ENCODE measurements at regions not wholly inside any gene's neighbourhood (a gene's known extent, or its start where the extent isn't known, plus 50 kb on each side); places are given as distances from the start of the nearest gene placed in this dataset.

GRCh38 chr6:63415286-63415685 is 95.5 kb upstream of the LGSN start:
- Histone ChIP-seq H3K9me3 (no peaks in the 10 kb centered on the region), H3K27me3 (replicated peaks; ENCODE audit: control insufficient read depth, insufficient read depth, low read length) (no peaks in the 10 kb centered on the region), H3K4me1 (no peaks in the 10 kb centered on the region), H3K36me3 (ENCODE audit: control insufficient read depth, insufficient read depth, low read length) (peaks cover 1% of the 10 kb centered on the region; the same call in 1 of the 2 replicates), H3K4me3 (ENCODE audit: low read depth, low read length) (no peak overlapping the region)
- Mint-ChIP-seq H3K27ac (ENCODE audit: unreplicated experiment) (no peak overlapping the region), H3K27me3 (ENCODE audit: insufficient read depth, unreplicated experiment) (no peaks in the 10 kb centered on the region), H3K9me3 (ENCODE audit: unreplicated experiment) (no peaks in the 10 kb centered on the region), H3K4me3 (ENCODE audit: unreplicated experiment) (no peak overlapping the region), H3K36me3 (ENCODE audit: insufficient read depth, unreplicated experiment) (peaks cover 3% of the 10 kb centered on the region), H3K4me1 (ENCODE audit: low read depth, unreplicated experiment) (no peaks in the 10 kb centered on the region)
- BruUV-seq (replicated peaks), result no TSS peak
- no peak for DNase-seq
- POLR2A ChIA-PET, result interaction anchor here (0.6 kb wide), 1 partner anchor 19 kb away, joined by 4 read pairs; no protein-coding TSS in a partner anchor
- TF ChIP-seq CTCF (IDR thresholded peaks at IDR 0.05; ENCODE audit: insufficient read depth in 1 of 2, low read depth in 1 of 2, low read length in 1 of 2, severe bottlenecking in 1 of 2, unreplicated experiment in 1 of 2), result no peak
- intact Hi-C loops (cut with micrococcal nuclease; ENCODE audit: unreplicated experiment), result no loop called here
- CTCF ChIA-PET, result no interaction called here

GRCh38 chr6:63418741-63419140 is 99.0 kb upstream of the LGSN start:
- intact Hi-C loops (cut with micrococcal nuclease; ENCODE audit: unreplicated experiment), result no loop called here
- CTCF ChIA-PET, result no interaction called here
- no TSS peak for BruUV-seq (replicated peaks)

GRCh38 chr6:63424636-63425035 is 104.9 kb upstream of the LGSN start:
- Mint-ChIP-seq H3K4me3 (ENCODE audit: unreplicated experiment) (no peak overlapping the region), H3K9me3 (ENCODE audit: unreplicated experiment) (no peaks in the 10 kb centered on the region), H3K36me3 (ENCODE audit: insufficient read depth, unreplicated experiment) (peaks cover 26% of the 10 kb centered on the region), H3K27ac (ENCODE audit: unreplicated experiment) (no peak overlapping the region), H3K4me1 (ENCODE audit: low read depth, unreplicated experiment) (no peaks in the 10 kb centered on the region), H3K27me3 (ENCODE audit: insufficient read depth, unreplicated experiment) (no peaks in the 10 kb centered on the region)
- Histone ChIP-seq H3K9me3 (no peaks in the 10 kb centered on the region), H3K27me3 (replicated peaks; ENCODE audit: control insufficient read depth, insufficient read depth, low read length) (no peaks in the 10 kb centered on the region), H3K4me1 (no peaks in the 10 kb centered on the region), H3K4me3 (ENCODE audit: low read depth, low read length) (no peak overlapping the region), H3K36me3 (ENCODE audit: control insufficient read depth, insufficient read depth, low read length) (peaks cover 5% of the 10 kb centered on the region)
- no peak for TF ChIP-seq CTCF (IDR thresholded peaks at IDR 0.05; ENCODE audit: insufficient read depth in 1 of 2, low read depth in 1 of 2, low read length in 1 of 2, severe bottlenecking in 1 of 2, unreplicated experiment in 1 of 2)
- BruUV-seq (replicated peaks), result no TSS peak
- POLR2A ChIA-PET, result no interaction called here
- CTCF ChIA-PET, result no interaction called here
- DNase-seq, result no peak
- intact Hi-C loops (cut with micrococcal nuclease; ENCODE audit: unreplicated experiment), result no loop called here

More at GRCh38 chr6:63418741-63419140, 99.0 kb upstream of the LGSN start:
- Mint-ChIP-seq H3K4me3 (ENCODE audit: unreplicated experiment) (no peak overlapping the region), H3K9me3 (ENCODE audit: unreplicated experiment) (no peaks in the 10 kb centered on the region), H3K27ac (ENCODE audit: unreplicated experiment) (no peak overlapping the region), H3K4me1 (ENCODE audit: low read depth, unreplicated experiment) (no peaks in the 10 kb centered on the region), H3K36me3 (ENCODE audit: insufficient read depth, unreplicated experiment) (peaks cover 11% of the 10 kb centered on the region), H3K27me3 (ENCODE audit: insufficient read depth, unreplicated experiment) (no peaks in the 10 kb centered on the region)
- H3K9me3 ChIP-seq, result no peaks in the 10 kb centered on the region
- H3K4me3 ChIP-seq (ENCODE audit: low read depth, low read length), result no peak overlapping the region
- peaks cover 2% of the 10 kb centered on the region; the same call in 1 of the 2 replicates for H3K36me3 ChIP-seq (ENCODE audit: control insufficient read depth, insufficient read depth, low read length)
- H3K4me1 ChIP-seq, result no peaks in the 10 kb centered on the region
- DNase-seq, result no peak
- POLR2A ChIA-PET, result no interaction called here
- TF ChIP-seq CTCF (IDR thresholded peaks at IDR 0.05; ENCODE audit: insufficient read depth in 1 of 2, low read depth in 1 of 2, low read length in 1 of 2, severe bottlenecking in 1 of 2, unreplicated experiment in 1 of 2), result no peak
- H3K27me3 ChIP-seq (replicated peaks; ENCODE audit: control insufficient read depth, insufficient read depth, low read length), result no peaks in the 10 kb centered on the region
